Middle frontal gyrus (tissue), 1 donor: ENCODE measurements at regions not wholly inside any gene's neighbourhood (a gene's known extent, or its start where the extent isn't known, plus 50 kb on each side); places are given as distances from the start of the nearest gene placed in this dataset.

ENCODE experiments used
- DNase-seq: peaks from one replicate; pipeline ENCODE4 v3.0.0-alpha.2; 2015; ENCODE audit warnings: low spot score; ENCODE audit errors: extremely low spot score

GRCh38 chr1:239730378-239730777 lies 344.0 kb downstream of the CHRM3 start:
- no peak for DNase-seq

GRCh38 chr1:239731082-239731748 lies 344.8 kb downstream of the CHRM3 start:
- no peak for DNase-seq

- no peak for DNase-seq
Measured at GRCh38 chr1:239732770-239733169, 346.4 kb downstream of the CHRM3 start.

GRCh38 chr1:239733995-239734394 lies 347.6 kb downstream of the CHRM3 start:
- no peak for DNase-seq

- DNase-seq, result no peak
Measured at GRCh38 chr1:239735111-239735510, 348.7 kb downstream of the CHRM3 start.

DNA sequence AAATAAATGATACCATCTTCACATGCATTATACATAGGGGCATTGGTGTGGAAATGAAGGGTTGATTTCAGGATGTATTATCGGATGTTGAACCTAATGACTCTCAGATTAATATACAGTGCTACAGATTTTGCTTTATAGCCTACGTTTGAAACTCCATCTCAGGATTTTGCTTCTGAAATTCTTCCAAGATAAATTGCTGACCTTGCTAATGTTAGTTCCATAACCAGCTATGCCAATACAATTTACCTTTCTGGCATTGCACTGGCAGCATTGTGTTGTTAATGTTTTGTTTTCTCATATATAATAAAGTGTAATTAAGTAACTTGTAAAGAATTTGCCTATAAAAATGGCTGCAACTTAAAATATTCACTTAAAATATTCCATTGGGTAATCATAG lies 350.1 kb downstream of the CHRM3 start:
- DNase-seq, result no peak

GRCh38 chr1:239739375-239739774 lies 352.3 kb upstream of the FMN2 start:
- DNase-seq, result no peak

DNA sequence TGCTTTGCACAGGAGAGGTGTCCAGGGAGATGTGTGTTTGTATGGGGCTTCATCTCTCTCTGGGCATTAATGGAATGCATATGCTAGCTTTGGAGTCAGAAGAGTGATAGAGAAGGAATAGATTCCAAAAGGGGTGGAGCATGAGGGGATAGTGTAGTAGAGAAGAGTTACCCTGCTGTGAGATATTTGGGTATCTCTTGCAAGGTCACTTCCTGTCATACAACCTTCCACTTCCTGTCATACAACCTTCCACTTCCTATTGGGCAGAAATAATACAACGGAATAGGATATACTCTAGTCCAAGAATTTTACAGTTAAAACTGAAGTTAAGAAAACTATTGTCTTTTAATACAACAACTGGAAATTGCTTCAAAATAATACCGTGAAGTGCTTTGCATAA lies 351.8 kb upstream of the FMN2 start:
- DNase-seq, result no peak

DNA sequence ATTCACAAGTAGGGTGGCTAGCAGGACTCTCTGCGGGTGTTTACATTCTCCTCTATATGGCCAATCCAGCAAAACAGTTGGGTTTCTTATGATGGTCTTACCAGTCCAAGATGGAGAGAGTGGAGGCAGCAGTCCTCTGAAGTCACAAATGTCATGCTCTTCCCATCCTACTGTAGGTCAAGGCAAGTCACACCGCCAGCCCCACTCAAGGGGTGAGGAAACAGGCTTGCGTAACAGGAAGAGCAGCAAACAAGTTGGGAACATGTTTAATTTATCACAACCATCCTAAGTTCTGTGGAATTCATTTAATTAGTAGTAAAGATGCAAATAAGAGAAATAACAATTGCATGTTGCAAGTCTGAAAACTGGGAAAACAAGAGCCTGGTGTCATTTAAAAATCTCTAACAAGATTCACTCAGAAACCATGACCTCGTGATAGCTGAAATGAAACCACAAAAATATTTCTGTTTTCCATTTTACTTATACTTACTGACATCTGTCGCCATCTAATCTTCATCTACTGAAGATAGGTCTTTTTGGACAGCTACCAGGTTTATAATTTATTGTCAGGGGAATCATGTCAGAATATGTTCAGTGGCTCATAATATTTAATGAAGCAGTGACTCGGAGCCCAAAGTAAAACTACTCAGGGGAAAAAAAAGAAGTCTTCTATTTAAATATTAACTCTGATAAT lies 349.1 kb upstream of the FMN2 start:
- DNase-seq, result no peak

DNA sequence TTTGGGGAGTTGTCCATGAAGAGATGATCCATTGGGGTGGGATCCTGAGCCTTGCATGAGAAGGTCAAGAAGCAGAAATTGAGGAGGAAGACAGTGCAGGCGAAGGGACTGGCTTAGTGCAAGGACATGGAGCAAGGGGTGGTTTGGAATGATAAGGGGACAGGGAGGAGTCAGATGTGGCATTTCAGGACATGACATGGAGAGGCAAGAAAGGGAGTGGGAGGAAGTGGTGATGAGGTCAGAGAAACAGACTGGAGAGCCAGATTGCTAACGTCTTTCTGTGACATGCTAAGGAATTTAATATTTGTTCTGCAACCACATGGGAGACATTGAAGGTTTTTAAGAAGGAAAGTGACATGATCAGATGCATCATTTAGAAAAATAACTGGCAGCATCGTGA lies 346.8 kb upstream of the FMN2 start:
- no peak for DNase-seq

DNA sequence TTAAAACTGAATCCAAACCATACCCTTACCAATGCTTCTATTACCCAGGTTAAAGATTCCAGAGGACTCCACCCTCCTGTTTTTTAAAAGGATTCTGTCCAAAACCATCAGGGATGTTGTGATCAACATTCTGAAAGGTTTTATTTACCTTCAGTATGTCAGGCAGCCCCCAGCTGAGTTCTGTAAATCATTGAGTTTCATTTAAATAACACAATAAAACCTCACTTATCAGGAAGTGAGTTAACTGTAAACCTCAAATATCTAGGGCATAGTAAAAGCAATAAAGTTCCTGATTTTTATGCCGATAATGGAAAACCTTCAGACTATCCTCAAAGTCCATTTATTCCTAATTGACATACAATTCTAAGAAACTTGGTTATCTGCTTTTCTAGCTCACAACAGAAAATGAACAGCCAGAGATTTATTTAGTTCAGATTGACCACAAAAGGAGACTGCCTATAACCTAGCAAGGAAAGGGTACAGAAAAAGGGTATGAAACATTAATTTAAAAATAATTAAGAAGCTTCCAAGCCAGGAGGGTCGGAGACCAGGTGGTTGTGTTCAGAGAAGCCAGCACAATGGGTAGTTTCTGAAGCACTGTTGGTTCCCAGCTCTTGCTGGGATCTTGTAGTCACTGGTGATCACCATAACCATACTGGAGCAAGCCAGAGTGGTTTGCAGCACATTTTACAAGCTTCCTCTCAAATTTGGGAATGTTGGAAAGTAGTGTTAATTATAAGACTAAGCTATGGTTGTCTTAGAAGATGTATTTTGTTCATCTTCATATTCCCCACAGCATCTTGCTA lies 336.4 kb upstream of the FMN2 start:
- DNase-seq, result no peak

- DNase-seq, result no peak
Measured at GRCh38 chr1:239757716-239758115, 334.0 kb upstream of the FMN2 start.

GRCh38 chr1:239758756-239759155 lies 332.9 kb upstream of the FMN2 start:
- DNase-seq, result no peak

DNA sequence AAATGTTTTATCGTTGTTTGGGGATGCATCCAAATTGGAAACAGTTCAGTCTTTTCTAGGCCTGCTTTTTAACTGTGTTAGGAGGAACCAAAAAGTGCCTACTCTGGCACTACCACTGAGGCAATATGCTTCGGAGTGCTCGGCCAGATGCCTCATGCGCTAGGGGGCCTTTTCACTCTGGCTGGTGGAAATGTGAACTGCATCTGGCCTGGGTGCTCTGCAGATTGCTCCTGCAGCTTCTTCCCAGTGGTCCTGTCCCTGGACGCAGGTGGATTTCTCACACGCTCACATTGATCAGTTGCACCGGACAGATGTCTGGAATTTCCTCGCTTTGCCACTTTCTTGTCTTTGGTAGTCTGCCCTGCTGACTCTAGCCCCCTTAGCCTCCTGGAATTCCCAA lies 330.2 kb upstream of the FMN2 start:
- DNase-seq, result no peak

- DNase-seq, result no peak
Measured at GRCh38 chr1:239763850-239764249, 327.8 kb upstream of the FMN2 start.

- DNase-seq, result no peak
Measured at GRCh38 chr1:239764546-239764945, 327.1 kb upstream of the FMN2 start.

DNA sequence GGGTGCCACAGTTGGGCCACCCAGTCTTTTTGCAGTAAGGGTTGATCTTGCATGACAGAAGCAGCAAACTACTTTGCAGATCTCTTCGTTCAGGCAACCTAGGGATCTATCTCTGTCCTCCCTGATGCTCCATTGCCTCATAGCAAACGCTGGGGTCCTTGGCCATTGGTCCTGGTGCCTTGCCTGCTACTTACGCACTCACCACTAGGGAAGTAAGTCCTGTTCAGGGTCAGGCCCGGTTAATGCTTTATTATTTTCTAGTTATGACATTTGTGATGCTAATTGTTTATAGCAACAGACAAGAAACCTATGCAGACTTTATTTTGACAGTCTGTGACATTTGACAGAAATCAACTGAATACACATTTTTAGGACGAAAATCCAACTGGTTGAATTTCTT lies 326.5 kb upstream of the FMN2 start:
- no peak for DNase-seq

DNA sequence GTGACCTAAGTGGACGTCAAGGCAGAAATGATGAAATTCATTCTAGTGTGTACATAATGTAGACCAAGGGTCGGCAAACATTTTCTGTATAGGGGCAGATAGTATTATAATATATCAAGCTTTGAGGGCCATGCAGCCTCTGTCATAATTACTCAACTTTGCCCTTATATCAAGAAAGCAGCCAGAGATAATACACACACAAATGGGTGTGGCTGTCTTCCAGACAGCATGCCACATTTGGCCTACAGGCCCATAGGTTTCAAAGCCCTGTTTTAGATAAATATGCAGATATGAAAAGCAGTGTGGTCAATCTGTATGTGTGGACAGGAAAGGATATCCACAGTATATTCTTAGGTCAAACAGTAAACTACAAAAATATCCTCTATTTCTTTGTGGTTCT lies 320.1 kb upstream of the FMN2 start:
- no peak for DNase-seq

DNA sequence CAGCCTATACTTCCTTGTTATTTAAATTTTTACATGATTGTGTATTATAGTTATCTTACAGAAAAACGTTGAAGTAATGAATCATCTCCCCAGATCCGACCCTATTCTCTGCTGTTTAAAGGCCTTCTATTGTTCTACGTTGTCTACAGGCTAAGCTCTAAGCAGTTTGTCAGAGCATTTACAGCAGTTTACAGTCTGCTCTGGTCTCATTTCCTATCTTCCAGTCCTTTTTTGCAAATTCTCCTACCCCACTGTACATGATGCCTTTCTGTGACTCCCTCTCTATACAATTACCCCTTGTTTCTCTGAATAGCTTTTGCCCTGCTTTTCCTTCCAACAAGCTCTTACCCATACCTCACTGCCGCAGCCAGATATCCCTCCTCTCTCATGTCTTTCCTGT lies 319.2 kb upstream of the FMN2 start:
- DNase-seq, result no peak

GRCh38 chr1:239775466-239775865 lies 316.2 kb upstream of the FMN2 start:
- DNase-seq, result no peak

GRCh38 chr1:239778208-239778813 lies 313.4 kb upstream of the FMN2 start:
- DNase-seq, result no peak

DNA sequence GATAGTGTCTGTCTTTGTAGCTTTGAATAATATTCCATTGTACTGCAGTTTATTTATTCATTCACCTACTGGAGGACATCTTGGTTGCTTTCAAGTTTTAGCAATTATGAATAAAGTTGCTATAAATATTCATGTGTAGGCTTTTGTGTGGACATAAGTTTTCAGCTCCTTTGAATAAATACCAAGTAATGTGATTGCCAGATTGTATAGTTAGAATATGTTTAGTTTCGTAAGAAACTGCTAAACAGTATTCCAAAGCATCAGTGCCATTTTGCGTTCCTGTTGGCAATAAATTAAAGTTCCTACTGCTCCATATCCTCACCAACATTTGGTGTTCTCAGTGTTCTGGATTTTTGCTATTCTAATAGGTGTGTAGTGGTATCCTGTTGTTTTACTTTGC lies 311.7 kb upstream of the FMN2 start:
- DNase-seq, result no peak
